ENCODE measurements at regions not wholly inside any gene's neighbourhood (a gene's known extent, or its start where the extent isn't known, plus 50 kb on each side); places are given as distances from the start of the nearest gene placed in this dataset.

DNA sequence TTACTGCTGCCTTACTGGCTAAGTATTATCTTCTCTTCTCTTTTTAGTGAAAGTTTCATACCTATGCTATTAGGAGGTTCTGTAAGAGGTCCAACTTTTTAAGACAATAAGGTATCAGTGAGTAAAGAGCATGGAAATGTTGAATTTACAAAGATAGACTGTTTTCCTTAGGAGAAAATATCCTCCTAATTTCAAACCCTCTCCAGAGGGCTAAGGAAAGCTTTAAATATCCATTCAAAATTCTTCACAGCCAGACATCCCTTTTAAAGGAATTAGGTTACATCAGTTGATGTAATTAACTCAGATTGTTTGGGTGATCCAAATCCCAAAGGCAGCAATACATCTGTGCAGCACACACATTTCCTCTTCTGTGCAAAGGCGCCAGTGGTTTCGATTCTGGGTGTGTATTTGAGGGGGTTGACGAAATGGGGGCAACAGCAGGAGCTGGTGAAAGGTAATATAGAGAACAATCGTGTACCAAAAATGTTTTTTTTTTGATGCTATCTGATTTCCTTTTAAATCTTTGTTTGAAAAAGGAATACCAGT is 273.8 kb upstream of the RPS23 start:
- TF ChIP-seq SMC3 (IDR thresholded peaks at IDR 0.05; ENCODE audit: low read length) (no peak), KDM5B (CRISPR knock-in tag; IDR thresholded peaks at IDR 0.05; ENCODE audit: borderline replicate concordance) (no peak), POLR2A (IDR thresholded peaks at IDR 0.05; ENCODE audit: insufficient read depth in 1 of 2, low read depth in 2 of 2, low read length in 2 of 2) (no peak), U2AF2 (IDR thresholded peaks at IDR 0.05; ENCODE audit: low read depth, low read length) (no peak), CREB1 (IDR thresholded peaks at IDR 0.05) (no peak), CREB1 (CRISPR knock-in tag; IDR thresholded peaks at IDR 0.05) (no peak), ZNF180 (CRISPR knock-in tag; IDR thresholded peaks at IDR 0.05; ENCODE audit: borderline replicate concordance, low read depth) (no peak), ELF4 (CRISPR knock-in tag; IDR thresholded peaks at IDR 0.05; ENCODE audit: borderline replicate concordance) (no peak)
- TF ChIP-seq, protein P1, sequence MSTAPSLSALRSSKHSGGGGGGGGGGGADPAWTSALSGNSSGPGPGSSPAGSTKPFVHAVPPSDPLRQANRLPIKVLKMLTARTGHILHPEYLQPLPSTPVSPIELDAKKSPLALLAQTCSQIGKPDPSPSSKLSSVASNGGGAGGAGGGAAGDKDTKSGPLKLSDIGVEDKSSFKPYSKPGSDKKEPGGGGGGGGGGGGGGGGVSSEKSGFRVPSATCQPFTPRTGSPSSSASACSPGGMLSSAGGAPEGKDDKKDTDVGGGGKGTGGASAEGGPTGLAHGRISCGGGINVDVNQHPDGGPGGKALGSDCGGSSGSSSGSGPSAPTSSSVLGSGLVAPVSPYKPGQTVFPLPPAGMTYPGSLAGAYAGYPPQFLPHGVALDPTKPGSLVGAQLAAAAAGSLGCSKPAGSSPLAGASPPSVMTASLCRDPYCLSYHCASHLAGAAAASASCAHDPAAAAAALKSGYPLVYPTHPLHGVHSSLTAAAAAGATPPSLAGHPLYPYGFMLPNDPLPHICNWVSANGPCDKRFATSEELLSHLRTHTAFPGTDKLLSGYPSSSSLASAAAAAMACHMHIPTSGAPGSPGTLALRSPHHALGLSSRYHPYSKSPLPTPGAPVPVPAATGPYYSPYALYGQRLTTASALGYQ (CRISPR knock-in tag; IDR thresholded peaks at IDR 0.05) = no peak
- TF ChIP-seq, protein P2, sequence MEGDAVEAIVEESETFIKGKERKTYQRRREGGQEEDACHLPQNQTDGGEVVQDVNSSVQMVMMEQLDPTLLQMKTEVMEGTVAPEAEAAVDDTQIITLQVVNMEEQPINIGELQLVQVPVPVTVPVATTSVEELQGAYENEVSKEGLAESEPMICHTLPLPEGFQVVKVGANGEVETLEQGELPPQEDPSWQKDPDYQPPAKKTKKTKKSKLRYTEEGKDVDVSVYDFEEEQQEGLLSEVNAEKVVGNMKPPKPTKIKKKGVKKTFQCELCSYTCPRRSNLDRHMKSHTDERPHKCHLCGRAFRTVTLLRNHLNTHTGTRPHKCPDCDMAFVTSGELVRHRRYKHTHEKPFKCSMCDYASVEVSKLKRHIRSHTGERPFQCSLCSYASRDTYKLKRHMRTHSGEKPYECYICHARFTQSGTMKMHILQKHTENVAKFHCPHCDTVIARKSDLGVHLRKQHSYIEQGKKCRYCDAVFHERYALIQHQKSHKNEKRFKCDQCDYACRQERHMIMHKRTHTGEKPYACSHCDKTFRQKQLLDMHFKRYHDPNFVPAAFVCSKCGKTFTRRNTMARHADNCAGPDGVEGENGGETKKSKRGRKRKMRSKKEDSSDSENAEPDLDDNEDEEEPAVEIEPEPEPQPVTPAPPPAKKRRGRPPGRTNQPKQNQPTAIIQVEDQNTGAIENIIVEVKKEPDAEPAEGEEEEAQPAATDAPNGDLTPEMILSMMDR (CRISPR knock-in tag; IDR thresholded peaks at IDR 0.05) = no peak
- TF ChIP-seq, protein P3, sequence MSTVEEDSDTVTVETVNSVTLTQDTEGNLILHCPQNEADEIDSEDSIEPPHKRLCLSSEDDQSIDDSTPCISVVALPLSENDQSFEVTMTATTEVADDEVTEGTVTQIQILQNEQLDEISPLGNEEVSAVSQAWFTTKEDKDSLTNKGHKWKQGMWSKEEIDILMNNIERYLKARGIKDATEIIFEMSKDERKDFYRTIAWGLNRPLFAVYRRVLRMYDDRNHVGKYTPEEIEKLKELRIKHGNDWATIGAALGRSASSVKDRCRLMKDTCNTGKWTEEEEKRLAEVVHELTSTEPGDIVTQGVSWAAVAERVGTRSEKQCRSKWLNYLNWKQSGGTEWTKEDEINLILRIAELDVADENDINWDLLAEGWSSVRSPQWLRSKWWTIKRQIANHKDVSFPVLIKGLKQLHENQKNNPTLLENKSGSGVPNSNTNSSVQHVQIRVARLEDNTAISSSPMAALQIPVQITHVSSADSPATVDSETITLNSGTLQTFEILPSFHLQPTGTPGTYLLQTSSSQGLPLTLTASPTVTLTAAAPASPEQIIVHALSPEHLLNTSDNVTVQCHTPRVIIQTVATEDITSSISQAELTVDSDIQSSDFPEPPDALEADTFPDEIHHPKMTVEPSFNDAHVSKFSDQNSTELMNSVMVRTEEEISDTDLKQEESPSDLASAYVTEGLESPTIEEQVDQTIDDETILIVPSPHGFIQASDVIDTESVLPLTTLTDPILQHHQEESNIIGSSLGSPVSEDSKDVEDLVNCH (CRISPR knock-in tag; IDR thresholded peaks at IDR 0.05) = no peak

Data from HepG2 (cell line).